PC-3 (cell line): ENCODE measurements at regions not wholly inside any gene's neighbourhood (a gene's known extent, or its start where the extent isn't known, plus 50 kb on each side); places are given as distances from the start of the nearest gene placed in this dataset.

ENCODE experiments used
- ATAC-seq: fragments of 200-7000 bp; cut with Tn5 transposase; 2 replicates; pipeline ENCODE4 v1.9.1; 2020; ENCODE audit warnings: mild to moderate bottlenecking, moderate library complexity
- BruUV-seq: library from RNA; stranded (reverse); fragments of 400-500 nt; replicated peaks from 2 replicates; lab custom pipeline; 2021; lab: Mats Ljungman, UMichigan
- CTCF ChIA-PET: fragments of 300-600 bp; sonication (Branson Sonifier 250); formaldehyde crosslinking; loops from one replicate; lab custom pipeline; 2022; ENCODE audit warnings: antibody characterized with exemption; lab: Charles Lee
- POLR2A ChIA-PET: fragments of 300-600 bp; sonication (Branson Sonifier 250); formaldehyde crosslinking; loops from one replicate; lab custom pipeline; 2022; ENCODE audit warnings: antibody characterized with exemption; ENCODE audit not compliant: unreplicated experiment; lab: Charles Lee
- DNase-seq: peaks from one replicate; pipeline ENCODE4 v3.0.0-alpha.2; 2015
- H2AFZ ChIP-seq: fragments of 300-600 bp; sonication (generic); 2 replicates; pipeline ENCODE4 v1.6.0; 2016; ENCODE audit warnings: antibody characterized with exemption, low read length
- H3F3A ChIP-seq: fragments of 300-600 bp; sonication (generic); one replicate; pipeline ENCODE4 v1.6.0; 2017; ENCODE audit warnings: antibody characterized with exemption, low read length, control low read depth, mild to moderate bottlenecking; ENCODE audit not compliant: unreplicated experiment
- H3K27ac ChIP-seq: fragments of 300-600 bp; sonication (generic); 2 replicates; pipeline ENCODE4 v1.5.1; 2016; ENCODE audit warnings: mild to moderate bottlenecking, low read length
- H3K27me3 ChIP-seq: fragments of 300-600 bp; sonication (generic); 2 replicates; pipeline ENCODE4 v1.6.1; 2016; ENCODE audit warnings: low read length, mixed read lengths
- H3K36me3 ChIP-seq: fragments of 300-600 bp; sonication (generic); 2 replicates; pipeline ENCODE4 v1.6.1; 2016; ENCODE audit warnings: low read depth, mixed run types, low read length, mixed read lengths
- H3K4me1 ChIP-seq: fragments of 300-600 bp; sonication (generic); 2 replicates; pipeline ENCODE4 v1.5.1; 2016; ENCODE audit warnings: low read length; ENCODE audit not compliant: insufficient read depth
- H3K4me2 ChIP-seq: fragments of 300-600 bp; sonication (generic); 2 replicates; pipeline ENCODE4 v1.6.0; 2016; ENCODE audit warnings: low read length
- H3K4me3 ChIP-seq: fragments of 300-600 bp; sonication (generic); 2 replicates; pipeline ENCODE4 v1.5.1; 2016; ENCODE audit warnings: mild to moderate bottlenecking, low read length, mixed read lengths
- H3K79me2 ChIP-seq: fragments of 300-600 bp; sonication (generic); 2 replicates; pipeline ENCODE4 v1.6.1; 2017; ENCODE audit warnings: low read length, mixed read lengths
- H3K9ac ChIP-seq: fragments of 300-600 bp; sonication (generic); 2 replicates; pipeline ENCODE4 v1.6.0; 2016; ENCODE audit warnings: mild to moderate bottlenecking, low read length
- H3K9me2 ChIP-seq: fragments of 300-600 bp; sonication (generic); replicated peaks from 2 replicates; pipeline ENCODE4 v1.6.1; 2016; ENCODE audit warnings: mixed run types, low read length, mixed read lengths
- H3K9me3 ChIP-seq: fragments of 300-600 bp; sonication (generic); 2 replicates; pipeline ENCODE4 v1.6.1; 2016; ENCODE audit warnings: low read length, mixed read lengths
- H4K20me1 ChIP-seq: fragments of 300-600 bp; sonication (generic); 2 replicates; pipeline ENCODE4 v1.6.1; 2016; ENCODE audit warnings: low read length, mixed read lengths
- EZH2 ChIP-seq: fragments of 300-600 bp; sonication (generic); IDR thresholded peaks from one replicate; pipeline ENCODE4 v1.6.1; 2017; ENCODE audit warnings: antibody characterized with exemption, mild to moderate bottlenecking, low read length; ENCODE audit not compliant: unreplicated experiment
- EZH2phosphoT487 ChIP-seq: fragments of 300-600 bp; sonication (generic); IDR thresholded peaks from 2 replicates; pipeline ENCODE4 v1.6.1; 2018; ENCODE audit warnings: mild to moderate bottlenecking, antibody characterized with exemption, low read length, borderline replicate concordance
- intact Hi-C: fragments of 100-400 bp; cut with micrococcal nuclease; formaldehyde crosslinking; loops from 2 replicates; pipeline ENCODE4 v1.9.0; 2023
- TF ChIP-seq, protein P1 (sequence below): fragments of 300-600 bp; sonication (generic); conservative IDR thresholded peaks from 2 replicates; pipeline ENCODE4 v1.5.1; 2017; ENCODE audit warnings: antibody characterized with exemption, low read depth, mild to moderate bottlenecking, low read length

GRCh38 chr1:83112248-83112885 is 886.6 kb downstream of the TTLL7 start:
- Histone ChIP-seq H4K20me1 (no peaks in the 10 kb centered on the region), H3K4me2 (no peak overlapping the region), H3K9ac (no peak overlapping the region), H3K9me3 (no peaks in the 10 kb centered on the region), H3K9me2 (no peaks in the 10 kb centered on the region), H3K4me3 (no peak overlapping the region), H2AFZ (no peak overlapping the region), H3K27me3 (no peaks in the 10 kb centered on the region), H3F3A (no peaks in the 10 kb centered on the region), H3K4me1 (peaks cover 5% of the 10 kb centered on the region), H3K27ac (no peak overlapping the region), H3K36me3 (no peaks in the 10 kb centered on the region), H3K79me2 (no peaks in the 10 kb centered on the region)
- BruUV-seq, result no TSS peak
- no peak for ATAC-seq
- intact Hi-C loops, result no loop called here
- ChIA-PET CTCF (no interaction called here), POLR2A (no interaction called here)
- no peak for DNase-seq
- TF ChIP-seq EZH2 (no peak), EZH2phosphoT487 (no peak)
- TF ChIP-seq, protein P1, sequence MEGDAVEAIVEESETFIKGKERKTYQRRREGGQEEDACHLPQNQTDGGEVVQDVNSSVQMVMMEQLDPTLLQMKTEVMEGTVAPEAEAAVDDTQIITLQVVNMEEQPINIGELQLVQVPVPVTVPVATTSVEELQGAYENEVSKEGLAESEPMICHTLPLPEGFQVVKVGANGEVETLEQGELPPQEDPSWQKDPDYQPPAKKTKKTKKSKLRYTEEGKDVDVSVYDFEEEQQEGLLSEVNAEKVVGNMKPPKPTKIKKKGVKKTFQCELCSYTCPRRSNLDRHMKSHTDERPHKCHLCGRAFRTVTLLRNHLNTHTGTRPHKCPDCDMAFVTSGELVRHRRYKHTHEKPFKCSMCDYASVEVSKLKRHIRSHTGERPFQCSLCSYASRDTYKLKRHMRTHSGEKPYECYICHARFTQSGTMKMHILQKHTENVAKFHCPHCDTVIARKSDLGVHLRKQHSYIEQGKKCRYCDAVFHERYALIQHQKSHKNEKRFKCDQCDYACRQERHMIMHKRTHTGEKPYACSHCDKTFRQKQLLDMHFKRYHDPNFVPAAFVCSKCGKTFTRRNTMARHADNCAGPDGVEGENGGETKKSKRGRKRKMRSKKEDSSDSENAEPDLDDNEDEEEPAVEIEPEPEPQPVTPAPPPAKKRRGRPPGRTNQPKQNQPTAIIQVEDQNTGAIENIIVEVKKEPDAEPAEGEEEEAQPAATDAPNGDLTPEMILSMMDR, result no peak

- no peaks in the 10 kb centered on the region for H3F3A ChIP-seq
- no TSS peak for BruUV-seq
- intact Hi-C loops, result no loop called here
- ChIA-PET CTCF (no interaction called here), POLR2A (no interaction called here)
- no peak overlapping the region for H3K9ac ChIP-seq
- no peak for DNase-seq
- ATAC-seq, result no peak
- no peaks in the 10 kb centered on the region for H3K9me3 ChIP-seq
- peaks cover 5% of the 10 kb centered on the region for H3K4me1 ChIP-seq
- no peaks in the 10 kb centered on the region for H3K9me2 ChIP-seq
- no peaks in the 10 kb centered on the region for H3K79me2 ChIP-seq
- TF ChIP-seq EZH2 (no peak), EZH2phosphoT487 (no peak)
- TF ChIP-seq, protein P1, result no peak
- H3K4me3 ChIP-seq, result no peak overlapping the region
- H3K4me2 ChIP-seq, result no peak overlapping the region
- no peak overlapping the region for H2AFZ ChIP-seq
- no peaks in the 10 kb centered on the region for H4K20me1 ChIP-seq
- H3K27me3 ChIP-seq, result no peaks in the 10 kb centered on the region
- no peak overlapping the region for H3K27ac ChIP-seq
- no peaks in the 10 kb centered on the region for H3K36me3 ChIP-seq
These were observed 888.8 kb downstream of the TTLL7 start for GRCh38 chr1:83110156-83110555.

DNA sequence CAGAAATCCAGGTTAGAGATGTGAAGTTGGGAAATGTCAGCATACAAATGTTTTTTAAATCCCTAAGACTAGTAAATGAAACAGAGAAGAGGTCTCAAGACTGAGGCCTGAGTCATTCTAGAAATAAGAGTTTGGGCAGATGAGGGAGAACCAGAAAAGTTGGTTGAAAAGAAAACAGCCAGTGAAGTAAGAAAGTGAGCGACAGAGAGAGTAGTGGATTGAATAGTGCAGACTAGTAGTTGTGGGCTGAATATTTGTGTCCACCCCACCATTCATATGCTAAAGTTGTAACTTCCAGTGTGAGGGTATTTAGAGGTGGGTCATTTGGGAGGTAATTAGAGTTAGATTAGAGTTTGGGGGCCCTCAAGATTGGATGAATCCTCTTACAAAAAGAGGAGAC is 889.2 kb downstream of the TTLL7 start:
- no peaks in the 10 kb centered on the region for H3K9me3 ChIP-seq
- intact Hi-C loops, result no loop called here
- H3K4me1 ChIP-seq, result peaks cover 5% of the 10 kb centered on the region
- ATAC-seq (no peak), DNase-seq (no peak)
- TF ChIP-seq, protein P1, result no peak
- TF ChIP-seq EZH2 (no peak), EZH2phosphoT487 (no peak)
- H2AFZ ChIP-seq, result no peak overlapping the region
- no peaks in the 10 kb centered on the region for H3K36me3 ChIP-seq
- no peak overlapping the region for H3K9ac ChIP-seq
- no TSS peak for BruUV-seq
- H3K27me3 ChIP-seq, result no peaks in the 10 kb centered on the region
- no peaks in the 10 kb centered on the region for H3K9me2 ChIP-seq
- H3K79me2 ChIP-seq, result no peaks in the 10 kb centered on the region
- H3K4me2 ChIP-seq, result no peak overlapping the region
- no peaks in the 10 kb centered on the region for H3F3A ChIP-seq
- H3K27ac ChIP-seq, result no peak overlapping the region
- no peak overlapping the region for H3K4me3 ChIP-seq
- ChIA-PET CTCF (no interaction called here), POLR2A (no interaction called here)
- H4K20me1 ChIP-seq, result no peaks in the 10 kb centered on the region
